A673 (cell line): ENCODE measurements at regions not wholly inside any gene's neighbourhood (a gene's known extent, or its start where the extent isn't known, plus 50 kb on each side); places are given as distances from the start of the nearest gene placed in this dataset.

Experiments
- BruUV-seq: library from RNA; stranded (reverse); fragments of 400-500 nt; replicated peaks from 2 replicates; lab custom pipeline; 2021; lab: Mats Ljungman, UMichigan
- CTCF ChIA-PET: fragments of 300-600 bp; sonication (Branson Sonifier 250); formaldehyde crosslinking; loops from one replicate; lab custom pipeline; 2022; ENCODE audit warnings: antibody characterized with exemption; lab: Charles Lee
- POLR2A ChIA-PET: fragments of 300-600 bp; sonication (Branson Sonifier 250); formaldehyde crosslinking; loops from one replicate; lab custom pipeline; 2022; ENCODE audit warnings: antibody characterized with exemption; ENCODE audit not compliant: low non-redundant PET; lab: Charles Lee
- DNase-seq: peaks from one replicate; pipeline ENCODE4 v3.0.0-alpha.2; 2015; ENCODE audit warnings: low spot score
- H3K27ac ChIP-seq: fragments of 200-600 bp; sonication (generic); 2 replicates; pipeline ENCODE4 v1.5.1; 2016; ENCODE audit warnings: mixed run types, low read depth, mild to moderate bottlenecking, mixed read lengths, antibody characterized with exemption, low read length; ENCODE audit not compliant: poor library complexity, severe bottlenecking
- H3K27me3 ChIP-seq: fragments of 200-600 bp; sonication (generic); replicated peaks from 2 replicates; pipeline ENCODE4 v1.6.1; 2017; ENCODE audit warnings: mixed run types, low read depth, mild to moderate bottlenecking, mixed read lengths, antibody characterized with exemption, low read length; ENCODE audit not compliant: insufficient read depth, poor library complexity
- H3K36me3 ChIP-seq: fragments of 200-600 bp; sonication (generic); 2 replicates; pipeline ENCODE4 v1.6.1; 2016; ENCODE audit warnings: mixed run types, mild to moderate bottlenecking, mixed read lengths, antibody characterized with exemption, low read length; ENCODE audit not compliant: insufficient read depth, poor library complexity, severe bottlenecking
- H3K4me1 ChIP-seq: fragments of 200-600 bp; sonication (generic); 2 replicates; pipeline ENCODE4 v1.6.1; 2017; ENCODE audit warnings: mixed run types, mild to moderate bottlenecking, mixed read lengths, antibody characterized with exemption, low read length; ENCODE audit not compliant: insufficient read depth, poor library complexity, severe bottlenecking
- H3K4me3 ChIP-seq: fragments of 200-600 bp; sonication (generic); 2 replicates; pipeline ENCODE4 v1.5.1; 2016; ENCODE audit warnings: low read depth, mixed run types, mild to moderate bottlenecking, mixed read lengths, low read length; ENCODE audit not compliant: poor library complexity, severe bottlenecking
- H3K9me3 ChIP-seq: fragments of 200-600 bp; sonication (generic); 2 replicates; pipeline ENCODE4 v1.6.1; 2016; ENCODE audit warnings: mixed run types, low read depth, mild to moderate bottlenecking, mixed read lengths, antibody characterized with exemption, low read length; ENCODE audit not compliant: poor library complexity, severe bottlenecking
- CTCF ChIP-seq: fragments of 300-800, 200-600 bp; sonication (generic); conservative IDR thresholded peaks from 2 replicates; pipeline ENCODE4 v1.5.1; 2017; ENCODE audit warnings: low read depth, mild to moderate bottlenecking, antibody characterized with exemption, low read length, moderate library complexity, mixed read lengths
- EZH2 ChIP-seq: fragments of 200-600 bp; sonication (generic); IDR thresholded peaks from 2 replicates; pipeline ENCODE4 v1.6.1; 2017; ENCODE audit warnings: borderline replicate concordance, low read depth, mild to moderate bottlenecking, mixed read lengths, antibody characterized with exemption, low read length; ENCODE audit not compliant: poor library complexity, severe bottlenecking
- intact Hi-C: fragments of 100-400 bp; cut with micrococcal nuclease; formaldehyde crosslinking; loops from one replicate; pipeline ENCODE4 v1.10.0; 2022; ENCODE audit not compliant: unreplicated experiment

GRCh38 chr13:47865883-47866282, 135.2 kb downstream of the SUCLA2 start:
- DNase-seq, result no peak
- H3K4me1 ChIP-seq, result no peaks in the 10 kb centered on the region
- H3K9me3 ChIP-seq, result no peaks in the 10 kb centered on the region
- CTCF ChIA-PET, result no interaction called here
- H3K36me3 ChIP-seq, result no peaks in the 10 kb centered on the region
- no TSS peak for BruUV-seq
- intact Hi-C loops, result no loop called here
- H3K4me3 ChIP-seq, result no peak overlapping the region
- no peak overlapping the region for H3K27ac ChIP-seq
- no peaks in the 10 kb centered on the region for H3K27me3 ChIP-seq
- POLR2A ChIA-PET, result no interaction called here
- TF ChIP-seq EZH2 (no peak), CTCF (no peak)

DNA sequence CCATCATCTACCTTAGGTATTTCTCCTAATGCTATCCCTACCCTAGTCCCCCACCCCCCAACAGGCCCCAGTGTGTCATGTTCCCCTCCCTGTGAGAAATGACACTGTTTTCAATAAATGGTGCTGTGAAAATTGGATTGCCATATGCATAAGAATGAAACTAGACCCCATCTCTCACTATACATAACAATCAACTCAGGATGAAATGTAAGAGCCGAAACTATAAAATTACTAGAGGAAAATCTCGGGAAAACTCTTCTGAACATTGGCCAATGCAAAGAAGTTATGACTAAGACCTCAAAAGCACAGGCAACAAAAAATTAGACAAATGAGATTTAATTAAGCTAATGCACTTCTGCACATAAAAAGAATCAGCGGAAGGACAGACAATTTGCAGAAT, 138.2 kb downstream of the SUCLA2 start:
- Histone ChIP-seq H3K4me3 (no peak overlapping the region), H3K27ac (no peak overlapping the region), H3K9me3 (no peaks in the 10 kb centered on the region), H3K36me3 (no peaks in the 10 kb centered on the region), H3K27me3 (peaks cover 7% of the 10 kb centered on the region), H3K4me1 (no peaks in the 10 kb centered on the region)
- DNase-seq, result no peak
- ChIA-PET CTCF (no interaction called here), POLR2A (no interaction called here)
- no peak for TF ChIP-seq CTCF
- intact Hi-C loops, result no loop called here
- no TSS peak for BruUV-seq

DNA sequence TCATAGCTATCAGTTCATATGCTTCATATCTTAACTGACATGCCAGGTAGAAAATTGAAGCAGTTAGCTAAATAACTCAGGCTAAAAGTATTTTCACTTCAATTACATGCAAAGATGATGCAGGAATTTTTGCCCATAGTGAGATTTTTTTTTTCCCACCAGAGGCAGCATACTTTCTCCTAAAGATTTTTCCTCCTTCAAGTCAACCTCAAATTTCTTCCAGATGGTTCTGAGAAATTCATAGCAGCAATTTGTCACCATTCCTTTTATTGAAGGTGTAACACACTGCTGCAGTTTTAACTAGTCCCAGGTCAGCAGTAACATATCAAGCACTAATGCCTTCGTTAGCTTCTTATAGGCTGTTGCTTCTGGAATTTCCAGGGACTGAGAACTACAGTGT, 141.9 kb downstream of the SUCLA2 start:
- H3K4me1 ChIP-seq, result no peaks in the 10 kb centered on the region
- intact Hi-C loops, result no loop called here
- no TSS peak for BruUV-seq
- POLR2A ChIA-PET, result no interaction called here
- CTCF ChIA-PET, result no interaction called here
- H3K36me3 ChIP-seq, result no peaks in the 10 kb centered on the region
- DNase-seq, result no peak
- no peak overlapping the region for H3K27ac ChIP-seq
- no peak overlapping the region for H3K4me3 ChIP-seq
- no peak for TF ChIP-seq CTCF
- no peak for TF ChIP-seq EZH2
- H3K27me3 ChIP-seq, result peaks cover 7% of the 10 kb centered on the region
- no peaks in the 10 kb centered on the region for H3K9me3 ChIP-seq
